HEK293 (cell line): ENCODE measurements at regions not wholly inside any gene's neighbourhood (a gene's known extent, or its start where the extent isn't known, plus 50 kb on each side); places are given as distances from the start of the nearest gene placed in this dataset.

Experiments used
- CTCF ChIA-PET: fragments of 350-600 bp; formaldehyde crosslinking; extraction: SDS; loops from one replicate; lab custom pipeline; 2021; ENCODE audit warnings: antibody characterized with exemption; lab: Yijun Ruan, JAX
- POLR2A ChIA-PET: fragments of 300-600 bp; formaldehyde crosslinking; extraction: SDS; loops from one replicate; lab custom pipeline; 2020; ENCODE audit warnings: antibody characterized with exemption, inconsistent platforms; lab: Yijun Ruan, JAX
- H3K27ac ChIP-seq: fragments of 200-500 bp; sonication (Bioruptor generic); 2 replicates; pipeline ENCODE4 v1.5.1; 2014; ENCODE audit warnings: low read depth, low read length, control low read depth, inconsistent platforms; ENCODE audit errors: extremely low read depth
- H3K36me3 ChIP-seq, 2 experiments: fragments of 200-500 bp in 1 of 2; sonication (Bioruptor generic) in 1 of 2; 1 replicate in 1 of 2; 2 replicates in 1 of 2; pipeline ENCODE4 v1.5.1; 2014 to 2017; ENCODE audit warnings: inconsistent platforms in 2 of 2, low read length in 2 of 2; ENCODE audit not compliant: control insufficient read depth in 2 of 2, insufficient read depth in 1 of 2
- H3K4me1 ChIP-seq: fragments of 200-500 bp; sonication (Bioruptor generic); 2 replicates; pipeline ENCODE4 v1.5.1; 2014; ENCODE audit warnings: mild to moderate bottlenecking, low read length, inconsistent platforms; ENCODE audit not compliant: control insufficient read depth, insufficient read depth
- H3K4me3 ChIP-seq: 2 replicates; pipeline ENCODE4 v1.5.1; 2011; ENCODE audit warnings: low read depth, mild to moderate bottlenecking, control low read depth, low read length, moderate library complexity
- H3K9me3 ChIP-seq: fragments of 200-500 bp; sonication (Bioruptor generic); 2 replicates; pipeline ENCODE4 v1.5.1; 2014; ENCODE audit warnings: low read depth, low read length, inconsistent platforms; ENCODE audit not compliant: control insufficient read depth, insufficient read depth
- EGR2 ChIP-seq: fragments of 450-650 bp; formaldehyde crosslinking; IDR thresholded peaks from 2 replicates; pipeline ENCODE4 v1.5.1; 2016; ENCODE audit warnings: low read depth, missing biosample characterization, missing genetic modification characterization
- KLF16 ChIP-seq: fragments of 450-650 bp; formaldehyde crosslinking; IDR thresholded peaks from 2 replicates; pipeline ENCODE4 v1.5.1; 2017; ENCODE audit warnings: missing biosample characterization, missing genetic modification characterization
- ZBTB17 ChIP-seq: fragments of 450-650 bp; formaldehyde crosslinking; IDR thresholded peaks from 2 replicates; pipeline ENCODE4 v1.5.1; 2016; ENCODE audit warnings: missing biosample characterization, missing genetic modification characterization
- ZFHX2 ChIP-seq: fragments of 450-650 bp; formaldehyde crosslinking; conservative IDR thresholded peaks from 2 replicates; pipeline ENCODE4 v1.5.1; 2016; ENCODE audit warnings: missing biosample characterization, missing genetic modification characterization
- ZFP41 ChIP-seq: fragments of 450-650 bp; formaldehyde crosslinking; IDR thresholded peaks from 2 replicates; pipeline ENCODE4 v1.5.1; 2016; ENCODE audit warnings: missing biosample characterization, missing genetic modification characterization, borderline replicate concordance
- ZNF155 ChIP-seq: fragments of 450-650 bp; formaldehyde crosslinking; IDR thresholded peaks from 2 replicates; pipeline ENCODE4 v1.5.1; 2016; ENCODE audit warnings: missing biosample characterization, missing genetic modification characterization
- ZNF335 ChIP-seq: fragments of 450-650 bp; formaldehyde crosslinking; conservative IDR thresholded peaks from 2 replicates; pipeline ENCODE4 v1.5.1; 2016; ENCODE audit warnings: missing biosample characterization, missing genetic modification characterization
- ZNF366 ChIP-seq: fragments of 450-650 bp; formaldehyde crosslinking; conservative IDR thresholded peaks from 2 replicates; pipeline ENCODE4 v1.5.1; 2016; ENCODE audit warnings: missing biosample characterization, missing genetic modification characterization
- ZNF391 ChIP-seq: fragments of 450-650 bp; formaldehyde crosslinking; IDR thresholded peaks from 2 replicates; pipeline ENCODE4 v1.5.1; 2016; ENCODE audit warnings: low read depth, missing biosample characterization, missing genetic modification characterization, borderline replicate concordance
- ZNF544 ChIP-seq: fragments of 450-650 bp; formaldehyde crosslinking; IDR thresholded peaks from 2 replicates; pipeline ENCODE4 v1.5.0; 2017; ENCODE audit warnings: missing biosample characterization, missing genetic modification characterization
- ZNF701 ChIP-seq: fragments of 450-650 bp; formaldehyde crosslinking; IDR thresholded peaks from 2 replicates; pipeline ENCODE4 v1.5.1; 2016; ENCODE audit warnings: missing biosample characterization, missing genetic modification characterization
- ZNF777 ChIP-seq: fragments of 450-650 bp; formaldehyde crosslinking; IDR thresholded peaks from 2 replicates; pipeline ENCODE4 v1.5.1; 2017; ENCODE audit warnings: missing biosample characterization, missing genetic modification characterization, borderline replicate concordance
- ZSCAN23 ChIP-seq: fragments of 450-650 bp; formaldehyde crosslinking; IDR thresholded peaks from 2 replicates; pipeline ENCODE4 v1.5.1; 2016; ENCODE audit warnings: missing biosample characterization, missing genetic modification characterization
- ZXDB ChIP-seq: fragments of 450-650 bp; formaldehyde crosslinking; IDR thresholded peaks from 2 replicates; pipeline ENCODE4 v1.5.1; 2016; ENCODE audit warnings: missing biosample characterization, missing genetic modification characterization
- TF ChIP-seq, protein P1 (sequence below): fragments of 450-650 bp; formaldehyde crosslinking; IDR thresholded peaks from 2 replicates; pipeline ENCODE4 v1.5.1; 2016; ENCODE audit warnings: missing biosample characterization, missing genetic modification characterization
- TF ChIP-seq, protein P2 (sequence below): fragments of 450-650 bp; formaldehyde crosslinking; IDR thresholded peaks from 2 replicates; pipeline ENCODE4 v1.5.1; 2016; ENCODE audit warnings: missing biosample characterization, missing genetic modification characterization
- TF ChIP-seq, protein P3 (sequence below): fragments of 450-650 bp; formaldehyde crosslinking; IDR thresholded peaks from 2 replicates; pipeline ENCODE4 v1.5.1; 2017; ENCODE audit warnings: missing biosample characterization, missing genetic modification characterization
- TF ChIP-seq, protein P4 (sequence below): fragments of 450-650 bp; formaldehyde crosslinking; IDR thresholded peaks from 2 replicates; pipeline ENCODE4 v1.5.1; 2016; ENCODE audit warnings: missing biosample characterization, missing genetic modification characterization
- TF ChIP-seq, protein P5 (sequence below): fragments of 450-650 bp; formaldehyde crosslinking; IDR thresholded peaks from 2 replicates; pipeline ENCODE4 v1.5.1; 2016; ENCODE audit warnings: missing biosample characterization, missing genetic modification characterization
- TF ChIP-seq, protein P6 (sequence below): fragments of 450-650 bp; formaldehyde crosslinking; IDR thresholded peaks from 2 replicates; pipeline ENCODE4 v1.5.1; 2017; ENCODE audit warnings: missing biosample characterization, missing genetic modification characterization
- TF ChIP-seq, protein P7 (sequence below): fragments of 450-650 bp; formaldehyde crosslinking; IDR thresholded peaks from 2 replicates; pipeline ENCODE4 v1.5.1; 2016; ENCODE audit warnings: missing biosample characterization, missing genetic modification characterization

DNA sequence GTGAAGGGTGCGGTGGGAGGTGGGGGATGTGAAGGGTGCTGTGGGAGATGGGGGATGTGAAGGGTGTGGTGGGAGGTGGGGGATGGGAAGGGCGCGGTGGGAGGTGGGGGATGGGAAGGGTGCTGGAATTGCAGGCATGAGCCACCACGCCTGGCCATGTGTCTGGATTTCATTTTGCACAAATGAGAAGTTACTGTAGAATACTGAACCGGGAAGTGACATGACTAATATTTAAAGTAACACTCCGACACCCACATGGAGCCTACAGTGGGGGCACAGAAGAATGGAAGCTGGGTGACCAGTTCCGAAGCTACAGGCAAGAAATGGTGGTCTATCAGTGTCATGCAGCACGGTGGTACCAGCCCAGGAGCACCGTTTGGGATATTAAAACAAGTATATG is 69.9 kb upstream of the SPTLC1 start (continued):
- TF ChIP-seq, protein P1, sequence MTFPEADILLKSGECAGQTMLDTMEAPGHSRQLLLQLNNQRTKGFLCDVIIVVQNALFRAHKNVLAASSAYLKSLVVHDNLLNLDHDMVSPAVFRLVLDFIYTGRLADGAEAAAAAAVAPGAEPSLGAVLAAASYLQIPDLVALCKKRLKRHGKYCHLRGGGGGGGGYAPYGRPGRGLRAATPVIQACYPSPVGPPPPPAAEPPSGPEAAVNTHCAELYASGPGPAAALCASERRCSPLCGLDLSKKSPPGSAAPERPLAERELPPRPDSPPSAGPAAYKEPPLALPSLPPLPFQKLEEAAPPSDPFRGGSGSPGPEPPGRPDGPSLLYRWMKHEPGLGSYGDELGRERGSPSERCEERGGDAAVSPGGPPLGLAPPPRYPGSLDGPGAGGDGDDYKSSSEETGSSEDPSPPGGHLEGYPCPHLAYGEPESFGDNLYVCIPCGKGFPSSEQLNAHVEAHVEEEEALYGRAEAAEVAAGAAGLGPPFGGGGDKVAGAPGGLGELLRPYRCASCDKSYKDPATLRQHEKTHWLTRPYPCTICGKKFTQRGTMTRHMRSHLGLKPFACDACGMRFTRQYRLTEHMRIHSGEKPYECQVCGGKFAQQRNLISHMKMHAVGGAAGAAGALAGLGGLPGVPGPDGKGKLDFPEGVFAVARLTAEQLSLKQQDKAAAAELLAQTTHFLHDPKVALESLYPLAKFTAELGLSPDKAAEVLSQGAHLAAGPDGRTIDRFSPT, result no peak

DNA sequence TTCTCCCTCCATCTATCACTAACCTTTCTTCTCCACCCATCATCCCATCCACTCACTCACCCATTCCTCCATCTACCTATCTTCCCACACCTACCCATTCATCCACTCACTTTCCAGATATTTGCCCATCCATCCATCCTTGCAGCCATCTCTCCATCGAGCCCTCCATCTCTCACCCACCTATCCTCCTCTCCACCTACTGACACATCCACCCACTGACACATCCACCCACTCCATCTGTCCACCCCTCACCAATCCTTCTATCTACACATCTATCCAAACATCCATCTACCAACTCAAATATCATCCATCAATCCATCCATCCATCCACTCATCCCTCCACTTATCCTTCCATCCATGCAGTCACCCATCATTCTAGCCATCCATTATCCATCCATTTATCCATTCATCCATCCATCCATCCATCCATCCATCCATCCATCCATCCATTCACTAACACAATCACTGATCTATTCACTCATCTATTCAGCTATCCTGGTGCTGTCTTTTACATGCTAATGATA is 68.9 kb upstream of the SPTLC1 start:
- no peak overlapping the region for H3K4me3 ChIP-seq
- POLR2A ChIA-PET, result no interaction called here

DNA sequence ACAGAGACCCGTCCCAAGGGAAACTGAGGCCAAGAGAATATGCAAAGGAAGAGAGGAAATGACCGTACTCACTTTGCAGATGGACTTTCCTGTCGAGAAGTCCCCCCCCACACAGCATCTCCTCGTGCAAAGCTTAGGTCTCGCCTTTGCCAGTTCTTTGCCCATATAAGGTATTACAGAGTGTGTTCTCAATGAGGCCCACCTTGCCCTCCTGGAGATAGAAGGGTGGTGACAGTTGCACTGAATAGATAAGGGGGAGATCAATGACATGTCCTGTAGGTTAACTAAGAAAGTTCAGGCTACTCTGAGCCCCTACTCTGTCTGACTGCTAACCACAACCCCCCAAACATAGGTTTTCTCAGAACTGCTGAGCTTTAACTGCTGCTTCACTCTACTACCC is 68.2 kb upstream of the SPTLC1 start:
- ChIA-PET CTCF (no interaction called here), POLR2A (no interaction called here)
- Histone ChIP-seq H3K9me3 (no peaks in the 10 kb centered on the region), H3K4me3 (no peak overlapping the region), H3K4me1 (no peaks in the 10 kb centered on the region), H3K36me3 (no peaks in the 10 kb centered on the region), H3K27ac (no peak overlapping the region)
- TF ChIP-seq, protein P2, sequence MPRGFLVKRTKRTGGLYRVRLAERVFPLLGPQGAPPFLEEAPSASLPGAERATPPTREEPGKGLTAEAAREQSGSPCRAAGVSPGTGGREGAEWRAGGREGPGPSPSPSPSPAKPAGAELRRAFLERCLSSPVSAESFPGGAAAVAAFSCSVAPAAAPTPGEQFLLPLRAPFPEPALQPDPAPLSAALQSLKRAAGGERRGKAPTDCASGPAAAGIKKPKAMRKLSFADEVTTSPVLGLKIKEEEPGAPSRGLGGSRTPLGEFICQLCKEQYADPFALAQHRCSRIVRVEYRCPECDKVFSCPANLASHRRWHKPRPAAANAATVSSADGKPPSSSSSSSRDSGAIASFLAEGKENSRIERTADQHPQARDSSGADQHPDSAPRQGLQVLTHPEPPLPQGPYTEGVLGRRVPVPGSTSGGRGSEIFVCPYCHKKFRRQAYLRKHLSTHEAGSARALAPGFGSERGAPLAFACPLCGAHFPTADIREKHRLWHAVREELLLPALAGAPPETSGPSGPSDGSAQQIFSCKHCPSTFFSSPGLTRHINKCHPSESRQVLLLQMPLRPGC (tag by site-specific recombination), result no peak
- TF ChIP-seq ZXDB (tag by site-specific recombination), result no peak
- TF ChIP-seq, protein P3, sequence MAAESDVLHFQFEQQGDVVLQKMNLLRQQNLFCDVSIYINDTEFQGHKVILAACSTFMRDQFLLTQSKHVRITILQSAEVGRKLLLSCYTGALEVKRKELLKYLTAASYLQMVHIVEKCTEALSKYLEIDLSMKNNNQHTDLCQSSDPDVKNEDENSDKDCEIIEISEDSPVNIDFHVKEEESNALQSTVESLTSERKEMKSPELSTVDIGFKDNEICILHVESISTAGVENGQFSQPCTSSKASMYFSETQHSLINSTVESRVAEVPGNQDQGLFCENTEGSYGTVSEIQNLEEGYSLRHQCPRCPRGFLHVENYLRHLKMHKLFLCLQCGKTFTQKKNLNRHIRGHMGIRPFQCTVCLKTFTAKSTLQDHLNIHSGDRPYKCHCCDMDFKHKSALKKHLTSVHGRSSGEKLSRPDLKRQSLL (tag by site-specific recombination), result no peak
- TF ChIP-seq ZNF391, result no peak
- no peak for TF ChIP-seq ZNF777
- TF ChIP-seq, protein P4, sequence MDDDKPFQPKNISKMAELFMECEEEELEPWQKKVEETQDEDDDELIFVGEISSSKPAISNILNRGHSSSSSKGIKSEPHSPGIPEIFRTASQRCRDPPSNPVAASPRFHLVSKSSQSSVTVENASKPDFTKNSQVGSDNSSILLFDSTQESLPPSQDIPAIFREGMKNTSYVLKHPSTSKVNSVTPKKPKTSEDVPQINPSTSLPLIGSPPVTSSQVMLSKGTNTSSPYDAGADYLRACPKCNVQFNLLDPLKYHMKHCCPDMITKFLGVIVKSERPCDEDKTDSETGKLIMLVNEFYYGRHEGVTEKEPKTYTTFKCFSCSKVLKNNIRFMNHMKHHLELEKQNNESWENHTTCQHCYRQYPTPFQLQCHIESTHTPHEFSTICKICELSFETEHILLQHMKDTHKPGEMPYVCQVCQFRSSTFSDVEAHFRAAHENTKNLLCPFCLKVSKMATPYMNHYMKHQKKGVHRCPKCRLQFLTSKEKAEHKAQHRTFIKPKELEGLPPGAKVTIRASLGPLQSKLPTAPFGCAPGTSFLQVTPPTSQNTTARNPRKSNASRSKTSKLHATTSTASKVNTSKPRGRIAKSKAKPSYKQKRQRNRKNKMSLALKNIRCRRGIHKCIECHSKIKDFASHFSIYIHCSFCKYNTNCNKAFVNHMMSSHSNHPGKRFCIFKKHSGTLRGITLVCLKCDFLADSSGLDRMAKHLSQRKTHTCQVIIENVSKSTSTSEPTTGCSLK (tag by site-specific recombination), result no peak
- TF ChIP-seq, protein P5, sequence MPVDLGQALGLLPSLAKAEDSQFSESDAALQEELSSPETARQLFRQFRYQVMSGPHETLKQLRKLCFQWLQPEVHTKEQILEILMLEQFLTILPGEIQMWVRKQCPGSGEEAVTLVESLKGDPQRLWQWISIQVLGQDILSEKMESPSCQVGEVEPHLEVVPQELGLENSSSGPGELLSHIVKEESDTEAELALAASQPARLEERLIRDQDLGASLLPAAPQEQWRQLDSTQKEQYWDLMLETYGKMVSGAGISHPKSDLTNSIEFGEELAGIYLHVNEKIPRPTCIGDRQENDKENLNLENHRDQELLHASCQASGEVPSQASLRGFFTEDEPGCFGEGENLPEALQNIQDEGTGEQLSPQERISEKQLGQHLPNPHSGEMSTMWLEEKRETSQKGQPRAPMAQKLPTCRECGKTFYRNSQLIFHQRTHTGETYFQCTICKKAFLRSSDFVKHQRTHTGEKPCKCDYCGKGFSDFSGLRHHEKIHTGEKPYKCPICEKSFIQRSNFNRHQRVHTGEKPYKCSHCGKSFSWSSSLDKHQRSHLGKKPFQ (tag by site-specific recombination), result no peak

More for the DNA sequence above, 68.9 kb upstream of the SPTLC1 start:
- H3K27ac ChIP-seq, result no peak overlapping the region
- no peaks in the 10 kb centered on the region for H3K9me3 ChIP-seq
- no peaks in the 10 kb centered on the region for H3K36me3 ChIP-seq
- TF ChIP-seq ZNF544 (tag by site-specific recombination) (0 out of 2 replicates have a peak, but pooled peaks have one; percentile 21), ZFHX2 (peak; percentile 62), ZBTB17 (tag by site-specific recombination) (peak; percentile 80), ZNF335 (tag by site-specific recombination) (no peak), ZFP41 (tag by site-specific recombination) (no peak), ZNF155 (tag by site-specific recombination) (no peak), ZNF366 (tag by site-specific recombination) (peak; percentile 83), ZSCAN23 (tag by site-specific recombination) (no peak), EGR2 (tag by site-specific recombination) (peak; percentile 88), ZNF701 (tag by site-specific recombination) (no peak), KLF16 (tag by site-specific recombination) (no peak)
- TF ChIP-seq, protein P6, sequence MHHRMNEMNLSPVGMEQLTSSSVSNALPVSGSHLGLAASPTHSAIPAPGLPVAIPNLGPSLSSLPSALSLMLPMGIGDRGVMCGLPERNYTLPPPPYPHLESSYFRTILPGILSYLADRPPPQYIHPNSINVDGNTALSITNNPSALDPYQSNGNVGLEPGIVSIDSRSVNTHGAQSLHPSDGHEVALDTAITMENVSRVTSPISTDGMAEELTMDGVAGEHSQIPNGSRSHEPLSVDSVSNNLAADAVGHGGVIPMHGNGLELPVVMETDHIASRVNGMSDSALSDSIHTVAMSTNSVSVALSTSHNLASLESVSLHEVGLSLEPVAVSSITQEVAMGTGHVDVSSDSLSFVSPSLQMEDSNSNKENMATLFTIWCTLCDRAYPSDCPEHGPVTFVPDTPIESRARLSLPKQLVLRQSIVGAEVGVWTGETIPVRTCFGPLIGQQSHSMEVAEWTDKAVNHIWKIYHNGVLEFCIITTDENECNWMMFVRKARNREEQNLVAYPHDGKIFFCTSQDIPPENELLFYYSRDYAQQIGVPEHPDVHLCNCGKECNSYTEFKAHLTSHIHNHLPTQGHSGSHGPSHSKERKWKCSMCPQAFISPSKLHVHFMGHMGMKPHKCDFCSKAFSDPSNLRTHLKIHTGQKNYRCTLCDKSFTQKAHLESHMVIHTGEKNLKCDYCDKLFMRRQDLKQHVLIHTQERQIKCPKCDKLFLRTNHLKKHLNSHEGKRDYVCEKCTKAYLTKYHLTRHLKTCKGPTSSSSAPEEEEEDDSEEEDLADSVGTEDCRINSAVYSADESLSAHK, result no peak
- TF ChIP-seq, protein P2 (tag by site-specific recombination), result no peak
- TF ChIP-seq, protein P7, sequence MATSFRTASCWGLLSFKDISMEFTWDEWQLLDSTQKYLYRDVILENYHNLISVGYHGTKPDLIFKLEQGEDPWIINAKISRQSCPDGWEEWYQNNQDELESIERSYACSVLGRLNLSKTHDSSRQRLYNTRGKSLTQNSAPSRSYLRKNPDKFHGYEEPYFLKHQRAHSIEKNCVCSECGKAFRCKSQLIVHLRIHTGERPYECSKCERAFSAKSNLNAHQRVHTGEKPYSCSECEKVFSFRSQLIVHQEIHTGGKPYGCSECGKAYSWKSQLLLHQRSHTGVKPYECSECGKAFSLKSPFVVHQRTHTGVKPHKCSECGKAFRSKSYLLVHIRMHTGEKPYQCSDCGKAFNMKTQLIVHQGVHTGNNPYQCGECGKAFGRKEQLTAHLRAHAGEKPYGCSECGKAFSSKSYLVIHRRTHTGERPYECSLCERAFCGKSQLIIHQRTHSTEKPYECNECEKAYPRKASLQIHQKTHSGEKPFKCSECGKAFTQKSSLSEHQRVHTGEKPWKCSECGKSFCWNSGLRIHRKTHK (tag by site-specific recombination), result no peak
- H3K4me1 ChIP-seq, result no peaks in the 10 kb centered on the region
- CTCF ChIA-PET, result interaction anchor here (0.7 kb wide), 1 partner anchor 198 kb away, joined by 3 read pairs; no protein-coding TSS in a partner anchor
